ENCODE measurements at regions not wholly inside any gene's neighbourhood (a gene's known extent, or its start where the extent isn't known, plus 50 kb on each side); places are given as distances from the start of the nearest gene placed in this dataset.
A peak's percentile ranks its signal among the peaks of the same experiment; 100 is the strongest.
"Not testable (repeated sequence)": the region's sequence is repeated elsewhere in the genome, so short reads cannot be mapped to it uniquely, and the experiment has no call there.

- DNase-seq (ENCODE audit: low read depth in 4 of 4, low spot score in 1 of 4), result not testable (repeated sequence)
Measured at GRCh38 chr2:131671841-131672470, 144.3 kb downstream of the CCDC74A start.

GRCh38 chr2:131672471-131673399, 145.0 kb downstream of the CCDC74A start:
- DNase-seq (ENCODE audit: low read depth in 4 of 4, low spot score in 1 of 4), result peak in 2 of 4 experiments; percentile 29 to 38

GRCh38 chr2:131673400-131674173, 145.9 kb downstream of the CCDC74A start:
- peak in 3 of 4 experiments; percentile 24 to 51 (median 46) for DNase-seq (ENCODE audit: low read depth in 4 of 4, low spot score in 1 of 4)

- DNase-seq (ENCODE audit: low read depth in 4 of 4, low spot score in 1 of 4), result no peak
Measured at GRCh38 chr2:131674174-131674507, 146.5 kb downstream of the CCDC74A start.

GRCh38 chr2:131681611-131682121, 154.0 kb downstream of the CCDC74A start:
- DNase-seq (ENCODE audit: low read depth in 4 of 4, low spot score in 1 of 4), result not testable (repeated sequence)

GRCh38 chr2:131682122-131682944, 154.6 kb downstream of the CCDC74A start:
- DNase-seq (ENCODE audit: low read depth in 4 of 4, low spot score in 1 of 4), result peak; percentile 36 to 67 (median 59)

- DNase-seq (ENCODE audit: low read depth in 4 of 4, low spot score in 1 of 4), result not testable (repeated sequence)
Measured at GRCh38 chr2:131682945-131683330, 155.2 kb downstream of the CCDC74A start.

GRCh38 chr2:131684631-131685316, 157.1 kb downstream of the CCDC74A start:
- DNase-seq (ENCODE audit: low read depth in 4 of 4, low spot score in 1 of 4), result not testable (repeated sequence)

- not testable (repeated sequence) for DNase-seq (ENCODE audit: low read depth in 4 of 4, low spot score in 1 of 4)
Measured at GRCh38 chr2:131686164-131686893, 158.6 kb downstream of the CCDC74A start.

GRCh38 chr2:131686894-131687238, 159.2 kb downstream of the CCDC74A start:
- DNase-seq (ENCODE audit: low read depth in 4 of 4, low spot score in 1 of 4), result not testable (repeated sequence)

GRCh38 chr2:131689066-131689465, 161.4 kb downstream of the CCDC74A start:
- DNase-seq (ENCODE audit: low read depth in 4 of 4, low spot score in 1 of 4), result not testable (repeated sequence)

GRCh38 chr2:131711268-131711667, 183.6 kb downstream of the CCDC74A start:
- not testable (repeated sequence) for DNase-seq (ENCODE audit: low read depth in 4 of 4, low spot score in 1 of 4)

- DNase-seq (ENCODE audit: low read depth in 4 of 4, low spot score in 1 of 4), result not testable (repeated sequence)
Measured at GRCh38 chr2:131717907-131718306, 190.2 kb downstream of the CCDC74A start.

- not testable (repeated sequence) for DNase-seq (ENCODE audit: low read depth in 4 of 4, low spot score in 1 of 4)
Measured at GRCh38 chr2:131721163-131721562, 193.5 kb downstream of the CCDC74A start.

- not testable (repeated sequence) for DNase-seq (ENCODE audit: low read depth in 4 of 4, low spot score in 1 of 4)
Measured at GRCh38 chr2:131722256-131722655, 194.6 kb downstream of the CCDC74A start.

GRCh38 chr2:131724019-131724418, 196.3 kb downstream of the CCDC74A start:
- no peak for DNase-seq (ENCODE audit: low read depth in 4 of 4, low spot score in 1 of 4)

- not testable (repeated sequence) for DNase-seq (ENCODE audit: low read depth in 4 of 4, low spot score in 1 of 4)
Measured at GRCh38 chr2:131728451-131728850, 200.8 kb downstream of the CCDC74A start.

GRCh38 chr2:131733530-131733929, 205.8 kb downstream of the CCDC74A start:
- DNase-seq (ENCODE audit: low read depth in 4 of 4, low spot score in 1 of 4), result not testable (repeated sequence)

- not testable (repeated sequence) for DNase-seq (ENCODE audit: low read depth in 4 of 4, low spot score in 1 of 4)
Measured at GRCh38 chr2:131736406-131736805, 208.7 kb downstream of the CCDC74A start.

Data from stimulated activated CD4-positive, alpha-beta T cell treated with anti-CD3 and anti-CD28 coated beads, Interleukin-1b, Interleukin-23, amount 100 ng/mL, for 24 hours (primary cell).